ENCODE measurements at regions not wholly inside any gene's neighbourhood (a gene's known extent, or its start where the extent isn't known, plus 50 kb on each side); places are given as distances from the start of the nearest gene placed in this dataset.

- no peak for DNase-seq (ENCODE audit: low spot score)
- H3K27ac Mint-ChIP-seq (ENCODE audit: unreplicated experiment), result no peak overlapping the region
- TF ChIP-seq CTCF (IDR thresholded peaks at IDR 0.05), result no peak
Observed at GRCh38 chr4:129233691-129234090, 137.7 kb downstream of the C4orf33 start.

GRCh38 chr4:129236351-129236750 lies 140.4 kb downstream of the C4orf33 start:
- H3K36me3 Mint-ChIP-seq (ENCODE audit: low read depth), result no peaks in the 10 kb centered on the region
- TF ChIP-seq CTCF (IDR thresholded peaks at IDR 0.05), result no peak
- no peaks in the 10 kb centered on the region for H3K27me3 Mint-ChIP-seq (ENCODE audit: low read depth)
- H3K27ac Mint-ChIP-seq (ENCODE audit: unreplicated experiment), result no peak overlapping the region
- H3K4me1 Mint-ChIP-seq (ENCODE audit: low read depth), result peaks cover 44% of the 10 kb centered on the region
- peaks cover 4% of the 10 kb centered on the region for H3K9me3 Mint-ChIP-seq (ENCODE audit: low read depth)
- no peak overlapping the region for H3K4me3 Mint-ChIP-seq (ENCODE audit: unreplicated experiment)
- no peak for DNase-seq (ENCODE audit: low spot score)

More at GRCh38 chr4:129233691-129234090, 137.7 kb downstream of the C4orf33 start:
- Mint-ChIP-seq H3K9me3 (ENCODE audit: low read depth) (peaks cover 4% of the 10 kb centered on the region), H3K36me3 (ENCODE audit: low read depth) (no peaks in the 10 kb centered on the region), H3K4me1 (ENCODE audit: low read depth) (peaks cover 23% of the 10 kb centered on the region), H3K27me3 (ENCODE audit: low read depth) (no peaks in the 10 kb centered on the region), H3K4me3 (ENCODE audit: unreplicated experiment) (no peak overlapping the region)

- no peak for TF ChIP-seq CTCF (IDR thresholded peaks at IDR 0.05)
- no peaks in the 10 kb centered on the region for H3K36me3 Mint-ChIP-seq (ENCODE audit: low read depth)
- peak overlapping the region; percentile 50 for H3K27ac Mint-ChIP-seq (ENCODE audit: unreplicated experiment)
- H3K4me1 Mint-ChIP-seq (ENCODE audit: low read depth), result peaks cover 28% of the 10 kb centered on the region
- no peaks in the 10 kb centered on the region for H3K27me3 Mint-ChIP-seq (ENCODE audit: low read depth)
- DNase-seq (ENCODE audit: low spot score), result no peak
- no peak overlapping the region for H3K4me3 Mint-ChIP-seq (ENCODE audit: unreplicated experiment)
- peaks cover 4% of the 10 kb centered on the region for H3K9me3 Mint-ChIP-seq (ENCODE audit: low read depth)
Observed at GRCh38 chr4:129239088-129239487, 143.1 kb downstream of the C4orf33 start.

GRCh38 chr4:129240816-129241215 lies 144.9 kb downstream of the C4orf33 start:
- Mint-ChIP-seq H3K36me3 (ENCODE audit: low read depth) (no peaks in the 10 kb centered on the region), H3K9me3 (ENCODE audit: low read depth) (peaks cover 3% of the 10 kb centered on the region), H3K4me3 (ENCODE audit: unreplicated experiment) (no peak overlapping the region), H3K27me3 (ENCODE audit: low read depth) (no peaks in the 10 kb centered on the region), H3K4me1 (ENCODE audit: low read depth) (peaks cover 28% of the 10 kb centered on the region), H3K27ac (ENCODE audit: unreplicated experiment) (no peak overlapping the region)
- TF ChIP-seq CTCF (IDR thresholded peaks at IDR 0.05), result no peak
- no peak for DNase-seq (ENCODE audit: low spot score)

GRCh38 chr4:129246145-129246544 lies 150.2 kb downstream of the C4orf33 start:
- H3K9me3 Mint-ChIP-seq (ENCODE audit: low read depth), result peaks cover 2% of the 10 kb centered on the region
- no peaks in the 10 kb centered on the region for H3K27me3 Mint-ChIP-seq (ENCODE audit: low read depth)
- no peak for DNase-seq (ENCODE audit: low spot score)
- H3K36me3 Mint-ChIP-seq (ENCODE audit: low read depth), result no peaks in the 10 kb centered on the region
- H3K4me3 Mint-ChIP-seq (ENCODE audit: unreplicated experiment), result no peak overlapping the region
- no peak overlapping the region for H3K27ac Mint-ChIP-seq (ENCODE audit: unreplicated experiment)
- no peak for TF ChIP-seq CTCF (IDR thresholded peaks at IDR 0.05)
- peaks cover 38% of the 10 kb centered on the region for H3K4me1 Mint-ChIP-seq (ENCODE audit: low read depth)

Data from chondrocyte (in vitro differentiated cells).